HK-2 (cell line): ENCODE measurements at regions not wholly inside any gene's neighbourhood (a gene's known extent, or its start where the extent isn't known, plus 50 kb on each side); places are given as distances from the start of the nearest gene placed in this dataset.
"Not testable (repeated sequence)": the region's sequence is repeated elsewhere in the genome, so short reads cannot be mapped to it uniquely, and the experiment has no call there.

Source experiments
- DNase-seq: peaks from one replicate; pipeline ENCODE4 v3.0.0-alpha.2; 2018; ENCODE audit not compliant: unreplicated experiment

DNA sequence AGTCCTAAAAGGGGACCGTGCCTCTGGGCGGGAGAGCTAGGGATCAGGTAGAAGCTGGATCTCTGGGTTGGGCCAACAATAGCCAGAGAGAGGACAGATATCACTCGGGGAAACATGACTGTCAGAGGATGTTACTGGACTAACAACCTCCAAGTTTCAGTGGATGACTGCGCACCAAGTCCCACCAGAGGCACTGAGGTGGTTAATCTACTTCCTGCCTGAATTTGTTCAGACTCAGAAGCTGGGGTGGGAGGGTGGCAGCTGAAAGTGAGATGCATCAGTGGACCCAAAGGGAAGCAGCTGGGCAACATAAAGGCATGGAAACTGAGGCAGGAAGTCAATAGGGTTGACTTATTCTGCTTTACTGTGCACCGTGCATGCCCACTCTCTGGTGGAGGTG is 130.1 kb upstream of the SLC44A1 start:
- no peak for DNase-seq

- no peak for DNase-seq
These were observed 129.3 kb upstream of the SLC44A1 start for GRCh38 chr9:105114964-105115728.

DNA sequence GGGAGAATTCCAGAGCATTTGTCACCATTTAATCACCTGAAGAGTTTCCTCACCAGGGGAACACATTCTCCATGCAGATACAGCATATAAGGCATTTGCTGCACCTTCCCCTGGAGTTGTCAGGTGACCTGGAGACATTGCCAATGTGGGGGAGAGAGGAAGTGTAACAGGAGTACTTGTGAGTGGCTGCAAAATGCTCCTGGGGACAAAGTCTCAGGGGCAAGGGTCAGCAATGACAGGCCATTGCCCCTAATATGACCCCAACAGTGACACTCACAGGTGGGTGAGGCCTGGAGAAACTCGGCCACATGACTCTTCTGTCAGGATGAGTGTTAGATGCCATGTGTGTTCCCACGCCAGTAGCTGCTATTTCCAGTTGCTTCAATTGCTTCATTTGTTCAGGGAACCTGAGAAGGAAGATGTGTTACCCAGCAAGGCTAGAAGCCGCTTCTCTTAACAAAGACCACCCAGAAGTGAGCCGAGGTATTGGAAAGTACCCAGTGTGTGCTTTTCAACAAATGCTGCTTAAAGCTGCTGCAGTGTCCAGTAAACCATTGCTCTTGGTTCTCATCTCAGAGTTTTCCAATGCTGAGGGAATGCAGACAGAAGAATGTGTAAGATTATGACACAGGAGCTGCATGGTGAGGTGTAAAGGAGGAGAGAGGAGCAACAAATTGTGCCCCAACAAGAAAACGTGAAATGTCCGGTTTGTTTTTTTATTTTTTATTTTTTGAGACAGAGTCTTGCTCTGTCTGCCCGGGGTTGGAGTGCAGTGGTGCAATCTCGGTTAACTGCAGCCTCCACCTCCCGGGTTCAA is 128.2 kb upstream of the SLC44A1 start:
- DNase-seq: no peak

GRCh38 chr9:105117234-105117633 is 127.2 kb upstream of the SLC44A1 start:
- no peak for DNase-seq

DNA sequence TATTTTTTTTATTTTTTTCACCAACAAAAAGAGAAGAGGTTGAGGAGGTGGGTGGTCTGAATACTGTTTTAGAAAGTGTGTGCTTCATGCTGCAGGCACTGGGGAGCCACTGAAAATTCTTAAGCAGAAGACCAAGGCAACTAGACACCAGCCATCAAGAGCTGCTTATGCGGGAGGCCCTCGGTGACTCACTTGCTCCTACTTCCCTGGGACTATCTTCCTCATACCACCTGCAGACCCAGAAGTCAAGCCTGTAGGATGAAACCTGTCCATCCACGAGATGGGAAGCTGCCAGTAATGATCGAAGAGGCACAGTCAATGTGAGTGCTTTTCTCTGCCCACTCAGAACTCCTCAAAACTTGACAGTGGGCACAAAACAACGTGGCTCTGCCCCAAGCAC is 125.8 kb upstream of the SLC44A1 start:
- no peak for DNase-seq

DNA sequence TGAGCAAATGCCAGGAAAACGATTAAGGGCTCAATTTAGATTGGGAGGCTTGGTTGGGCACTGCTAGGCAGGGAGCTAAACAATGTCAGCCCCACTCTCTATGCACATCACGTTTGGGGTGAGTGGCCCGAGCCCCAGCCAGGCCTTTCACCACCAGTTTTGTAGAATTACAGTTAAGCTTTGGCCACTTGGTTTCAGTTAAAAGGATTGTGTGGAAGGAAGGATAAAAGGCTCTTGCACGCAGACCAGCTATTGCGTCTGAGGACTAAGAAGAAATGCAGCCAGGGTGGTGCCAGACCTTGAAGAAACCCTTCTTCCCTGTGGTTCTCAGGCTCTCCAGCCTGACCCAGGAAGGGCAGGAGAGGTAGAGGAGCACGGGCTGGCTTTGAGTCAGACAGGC is 125.3 kb upstream of the SLC44A1 start:
- DNase-seq: no peak

DNA sequence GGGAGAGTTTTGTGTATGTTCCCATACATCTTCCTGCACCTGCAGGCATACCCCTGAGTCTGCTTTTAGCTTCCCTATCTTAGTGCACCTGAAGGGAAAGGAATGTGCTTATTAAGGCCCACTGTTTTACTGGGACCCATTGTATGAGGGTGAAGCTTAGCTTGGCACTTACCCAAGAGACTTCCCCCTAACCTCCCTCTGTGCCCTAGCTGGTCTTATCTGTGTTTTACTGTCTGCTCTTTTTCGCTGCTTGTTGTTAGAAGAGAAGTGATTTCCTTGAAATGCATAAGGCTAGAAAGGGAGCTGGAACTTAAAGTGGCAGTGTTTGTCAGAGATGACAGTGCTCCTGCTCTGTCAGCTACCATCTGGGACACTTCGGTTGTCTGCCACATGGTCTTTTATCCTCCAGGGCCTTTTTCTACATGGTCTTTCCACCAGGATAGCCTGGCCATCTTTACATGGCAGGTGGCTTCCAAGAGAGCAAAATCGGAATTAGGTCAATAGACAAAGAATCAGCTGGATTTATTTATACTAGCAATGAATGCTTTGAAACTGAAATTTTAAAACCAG is 122.5 kb upstream of the SLC44A1 start:
- DNase-seq: no peak

- not testable (repeated sequence) for DNase-seq
These were observed 119.9 kb upstream of the SLC44A1 start for GRCh38 chr9:105124598-105124997.

DNA sequence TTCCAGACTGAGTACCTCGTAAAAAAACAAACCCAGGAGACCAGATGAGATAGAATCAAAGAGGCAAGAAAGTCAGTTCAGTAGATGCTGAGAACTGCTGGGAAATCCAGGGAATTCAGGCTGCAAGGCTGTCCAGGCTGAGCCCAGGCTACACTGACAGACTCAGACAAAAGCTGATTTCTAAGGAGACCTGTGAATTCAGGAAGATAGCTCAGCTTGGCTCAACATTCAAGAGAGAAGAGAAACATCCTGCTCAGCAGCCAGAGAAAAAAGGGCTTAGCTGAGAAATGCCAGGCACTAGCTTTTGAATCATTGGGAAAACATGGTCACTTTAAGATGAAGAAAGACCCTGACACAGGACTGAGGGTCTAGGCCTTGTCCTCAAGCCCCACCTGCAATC is 118.2 kb upstream of the SLC44A1 start:
- no peak for DNase-seq

DNA sequence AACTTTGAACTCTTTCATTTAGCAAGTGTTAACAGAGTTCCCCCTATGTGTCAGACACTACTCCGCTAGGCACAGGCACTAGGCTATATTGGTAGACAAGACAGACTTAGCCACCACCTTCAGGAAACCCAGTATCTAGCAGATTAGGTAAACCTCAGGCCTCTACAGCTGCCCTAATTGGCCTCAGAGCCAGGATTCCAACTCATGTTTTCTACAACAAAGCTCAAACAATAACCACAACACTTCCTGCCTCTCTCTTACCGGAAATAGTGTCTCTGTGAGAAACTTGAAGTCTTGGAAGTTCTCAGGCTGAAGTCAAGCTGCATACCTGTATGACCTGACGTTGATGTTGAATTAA is 116.6 kb upstream of the SLC44A1 start:
- peak; percentile 70 for DNase-seq

DNA sequence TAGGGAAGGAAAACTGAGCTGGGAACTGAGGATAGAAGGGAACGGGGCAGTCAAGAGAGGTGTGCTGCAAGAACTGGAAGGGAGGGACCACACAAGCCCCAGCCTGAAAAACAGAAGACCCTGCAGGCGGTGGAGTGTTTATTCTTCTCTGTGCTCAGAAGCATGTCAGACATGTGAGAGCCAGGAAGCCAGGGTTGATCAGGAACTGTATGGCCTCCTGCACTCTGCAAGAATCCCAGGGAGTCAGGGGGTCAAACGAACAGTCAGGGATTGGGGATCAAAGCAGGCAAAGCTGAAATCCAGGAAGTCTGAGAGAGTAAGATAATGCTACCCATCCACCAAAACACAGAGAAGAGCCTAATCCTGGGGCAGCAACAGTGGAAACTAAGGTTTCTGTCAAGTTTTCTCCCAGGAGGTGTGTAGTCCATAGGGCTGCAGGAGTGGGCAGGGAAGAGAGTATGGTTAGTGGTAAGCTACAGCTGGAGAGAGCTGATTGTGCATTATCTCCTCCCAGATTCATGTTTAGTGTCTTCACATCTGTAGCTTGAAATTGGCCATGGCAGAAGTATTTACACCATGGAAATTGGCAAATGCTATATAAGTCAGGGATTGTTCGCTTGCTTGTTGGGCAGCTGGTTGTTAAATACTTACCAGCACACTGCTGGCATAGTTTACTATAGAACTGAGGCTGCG is 115.4 kb upstream of the SLC44A1 start:
- DNase-seq: no peak

DNA sequence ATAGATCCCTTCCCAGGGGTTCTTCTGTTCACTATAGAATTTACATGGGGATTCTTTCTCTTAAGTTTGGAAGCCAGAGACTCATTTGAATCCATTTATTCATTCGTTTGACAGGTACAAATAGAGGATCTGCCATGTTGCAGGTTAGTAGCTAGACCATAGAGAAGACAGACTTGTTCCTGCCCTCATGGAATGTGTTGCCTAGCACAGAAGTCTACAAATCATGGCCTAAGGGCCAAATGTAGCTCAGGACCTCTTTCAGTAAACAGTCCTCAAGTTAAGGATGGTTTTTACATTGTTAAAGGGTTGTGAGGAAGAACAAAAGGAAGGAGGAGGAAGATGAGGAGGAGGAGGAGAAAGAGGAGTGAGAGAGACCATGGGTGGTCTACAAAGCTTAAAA is 114.7 kb upstream of the SLC44A1 start:
- DNase-seq: no peak

DNA sequence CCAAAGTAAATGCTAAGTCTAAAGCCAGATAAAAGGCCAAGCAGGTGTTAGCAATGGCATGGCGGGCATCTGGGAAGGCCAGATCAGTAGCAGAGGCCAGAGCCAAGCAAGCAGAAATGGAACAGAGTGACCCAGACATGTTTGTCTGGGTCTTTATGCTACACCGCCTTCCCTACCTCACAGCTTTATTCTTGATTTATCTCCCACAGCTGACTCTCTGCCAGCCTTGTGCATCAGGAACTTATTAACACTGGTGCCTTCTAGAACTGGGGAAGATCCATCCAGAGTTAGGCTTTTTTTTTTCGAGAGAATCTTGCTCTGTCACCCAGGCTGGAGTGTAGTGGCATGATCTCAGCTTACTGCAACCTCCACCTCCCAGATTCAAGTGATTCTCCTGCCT is 112.5 kb upstream of the SLC44A1 start:
- no peak for DNase-seq

DNA sequence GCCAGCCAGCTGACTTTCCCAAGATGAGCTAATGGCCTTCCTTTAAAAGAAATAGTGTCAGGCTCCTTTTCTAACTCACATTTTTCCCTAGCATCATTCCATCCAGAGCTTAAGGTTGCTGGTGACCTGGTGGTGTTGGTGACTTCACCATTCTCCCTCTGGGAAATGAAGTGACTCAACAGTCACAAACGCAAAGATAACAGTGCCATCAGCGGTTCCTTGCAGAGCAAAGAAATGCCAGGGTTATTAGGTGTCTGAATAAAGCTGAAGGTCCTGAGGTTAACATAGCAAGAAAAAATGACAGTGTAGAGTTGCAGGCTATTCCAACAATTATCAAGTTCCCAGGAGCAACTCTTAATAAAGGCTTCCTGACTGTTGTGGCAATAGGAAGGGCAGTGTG is 111.8 kb upstream of the SLC44A1 start:
- peak; percentile 59 for DNase-seq

DNA sequence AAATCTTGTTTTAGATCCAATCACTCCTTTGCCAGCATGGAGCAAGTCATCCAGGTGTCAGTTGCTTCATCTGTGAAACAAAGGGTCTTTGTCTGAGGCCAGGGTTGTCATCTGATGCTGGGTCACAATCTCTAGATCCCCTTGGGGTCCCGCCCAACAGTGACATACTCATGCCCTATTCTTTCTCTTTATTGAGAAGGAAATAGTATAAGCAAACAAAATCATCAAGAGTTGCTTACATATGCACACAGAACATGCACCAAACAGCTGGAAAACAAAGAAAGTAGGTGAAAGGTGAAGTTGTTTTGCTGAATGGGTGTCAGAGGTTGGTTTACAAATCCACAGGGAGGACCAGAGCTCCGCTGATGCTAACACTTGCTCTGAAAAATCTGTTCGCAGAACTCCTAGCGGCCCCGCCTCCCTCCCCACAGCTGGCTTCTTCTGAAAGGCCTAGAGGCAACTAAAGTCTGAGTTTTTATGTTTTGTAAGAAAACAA is 106.1 kb upstream of the SLC44A1 start:
- DNase-seq: no peak

DNA sequence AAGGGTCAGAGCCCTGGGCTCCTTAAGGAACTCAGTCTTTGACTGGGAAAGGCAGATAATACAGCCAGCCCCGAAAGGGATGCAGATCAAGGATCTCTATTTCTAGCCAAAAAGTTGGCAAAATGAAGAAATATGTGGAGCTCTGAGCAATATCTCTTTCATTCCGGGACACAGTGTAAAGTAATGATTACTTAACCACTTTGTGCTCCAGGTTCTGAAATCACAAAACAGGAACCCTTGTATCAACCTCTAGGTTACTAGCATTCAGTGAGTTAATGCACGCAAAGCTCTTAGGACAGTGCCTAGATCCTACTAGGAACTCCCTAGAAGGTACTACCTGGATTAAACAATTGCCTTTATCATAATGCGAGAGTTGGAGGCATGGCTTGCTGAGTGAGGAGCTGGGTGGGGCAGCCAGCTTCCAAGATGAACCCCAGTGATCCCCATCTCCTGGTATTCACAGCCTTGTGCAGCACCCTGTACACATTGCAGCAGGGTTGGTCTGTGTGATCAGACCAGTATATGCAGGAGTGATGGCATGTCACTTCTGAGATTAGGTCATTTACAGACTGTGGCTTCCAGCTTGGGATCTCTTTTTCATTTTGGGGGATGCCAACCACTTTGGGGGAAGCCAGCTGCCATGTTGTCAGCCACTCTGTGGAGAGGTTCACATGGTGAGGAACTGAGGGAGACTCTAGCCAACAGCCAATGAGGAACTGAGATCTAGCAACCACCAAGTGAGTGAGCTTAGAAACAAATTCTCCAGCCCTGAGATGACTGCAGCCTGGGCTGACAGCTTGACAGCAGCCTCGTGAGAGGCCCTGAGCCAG is 103.1 kb upstream of the SLC44A1 start:
- no peak for DNase-seq

GRCh38 chr9:105141976-105142250 is 102.5 kb upstream of the SLC44A1 start:
- no peak for DNase-seq

DNA sequence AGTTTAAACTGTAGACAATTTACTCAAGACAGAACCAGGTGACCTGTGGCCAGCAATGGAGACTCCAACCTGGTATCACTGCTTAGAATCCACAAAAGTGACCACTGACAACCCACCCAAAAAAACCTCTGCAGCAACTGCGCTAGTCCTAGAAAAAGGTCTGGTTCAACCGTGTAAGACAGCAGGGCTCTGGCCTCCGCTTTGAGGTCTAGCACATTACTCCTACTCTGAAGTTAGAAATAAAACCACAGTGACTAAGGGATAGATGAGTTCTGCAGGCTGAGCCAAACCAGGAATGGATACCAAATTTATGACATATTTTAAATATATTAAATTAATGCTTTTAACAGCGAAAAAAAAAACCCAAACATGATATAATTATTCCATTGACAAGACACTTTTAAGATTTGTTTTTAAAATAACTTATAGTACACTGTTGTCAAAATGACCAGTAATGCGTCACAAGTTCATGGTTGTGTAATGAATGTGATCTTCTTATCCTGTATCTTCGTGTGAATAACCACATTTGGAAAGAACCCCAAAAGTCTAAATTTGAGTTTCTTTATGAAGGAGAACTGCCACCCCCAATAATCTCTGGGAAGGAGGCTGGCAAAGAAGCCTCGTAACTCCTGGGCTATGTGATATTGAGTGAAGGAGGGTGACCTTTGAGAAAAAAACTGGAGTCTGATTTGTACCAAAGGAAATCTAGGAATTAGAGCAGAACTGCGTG is 101.9 kb upstream of the SLC44A1 start:
- no peak for DNase-seq

DNA sequence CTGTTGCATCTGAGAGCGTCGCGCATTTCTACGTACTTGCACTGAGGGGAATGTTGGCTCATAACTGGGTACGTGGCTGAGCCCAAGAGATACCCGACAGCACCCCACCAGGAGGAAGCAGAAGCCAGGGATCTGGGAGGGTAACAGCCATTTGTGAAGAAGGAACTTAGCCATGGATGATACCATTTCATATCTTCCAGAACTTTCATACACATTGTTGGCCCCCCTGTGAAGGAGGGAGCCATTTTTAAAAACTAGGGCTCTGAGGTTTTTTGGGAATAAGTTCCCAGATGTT is 101.4 kb upstream of the SLC44A1 start:
- no peak for DNase-seq

DNA sequence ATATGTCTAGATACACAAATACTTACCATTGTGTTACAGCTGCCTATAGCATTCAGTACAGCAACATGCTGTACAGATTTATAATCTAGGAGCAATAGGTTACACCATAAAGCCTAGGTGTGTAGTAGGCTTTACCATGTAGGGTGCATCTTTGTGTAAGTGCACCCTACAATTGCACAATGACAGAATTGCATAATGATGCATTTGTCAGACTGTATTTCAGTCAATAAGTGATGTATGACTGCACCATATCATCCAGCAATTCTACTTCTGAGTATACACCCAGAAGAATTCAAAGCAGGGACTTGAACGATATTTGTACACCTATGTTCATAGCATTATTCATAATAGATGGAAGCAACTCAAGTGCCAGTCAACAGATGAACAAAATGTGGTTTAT is 100.4 kb upstream of the SLC44A1 start:
- no peak for DNase-seq

DNA sequence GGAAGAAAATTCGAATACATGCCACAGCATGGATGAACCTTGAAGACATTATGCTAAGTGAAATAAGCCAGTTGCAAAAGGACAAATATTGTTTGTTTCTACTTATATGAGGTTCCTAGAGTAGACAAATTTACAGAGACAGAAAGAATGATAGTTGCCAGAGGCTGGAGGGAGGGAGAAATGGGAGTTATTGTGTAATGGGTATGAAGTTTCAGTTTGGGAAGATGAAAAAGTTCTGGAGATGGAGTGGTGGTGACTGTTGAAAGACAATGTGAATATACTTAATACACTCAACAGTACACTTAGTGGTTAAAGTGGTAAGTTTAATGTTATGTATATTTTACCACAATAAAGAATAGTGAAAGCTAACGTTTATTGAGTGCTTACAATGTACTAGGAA is 99.6 kb upstream of the SLC44A1 start:
- no peak for DNase-seq
